OCI-LY7 (cell line): ENCODE measurements at regions not wholly inside any gene's neighbourhood (a gene's known extent, or its start where the extent isn't known, plus 50 kb on each side); places are given as distances from the start of the nearest gene placed in this dataset.

Source experiments
- EZH2phosphoT487 ChIP-seq: fragments of 200-600 bp; sonication (generic); IDR thresholded peaks from 2 replicates; pipeline ENCODE4 v1.6.1; 2018; ENCODE audit warnings: low read depth, borderline replicate concordance, mild to moderate bottlenecking, mixed run types, antibody characterized with exemption, low read length, moderate library complexity, mixed read lengths
- TF ChIP-seq, protein P1 (sequence below): fragments of 200-600 bp; sonication (generic); conservative IDR thresholded peaks from 2 replicates; pipeline ENCODE4 v1.5.1; 2014; ENCODE audit warnings: mild to moderate bottlenecking, antibody characterized with exemption, low read length, moderate library complexity, mixed read lengths

DNA sequence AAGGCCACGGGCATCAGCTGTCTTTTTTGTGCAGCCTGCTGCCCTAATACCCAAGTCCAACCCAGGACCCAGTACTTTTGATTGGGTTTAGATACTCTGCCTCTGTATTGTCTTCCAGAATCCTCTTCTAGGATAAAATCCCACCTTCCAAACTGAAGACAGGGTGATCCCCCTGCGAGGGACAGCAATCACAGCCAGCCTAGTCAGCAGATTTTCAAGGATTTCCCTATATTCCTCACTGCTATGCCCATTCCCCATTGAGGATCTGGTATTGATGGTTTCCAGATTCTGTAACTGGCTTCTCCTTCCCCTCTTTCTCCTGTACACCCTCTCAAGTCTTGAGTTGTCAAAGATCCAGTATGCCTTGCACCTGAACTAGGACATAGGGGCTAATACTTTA is 389.4 kb downstream of the TRIM36 start:
- TF ChIP-seq, protein P1, sequence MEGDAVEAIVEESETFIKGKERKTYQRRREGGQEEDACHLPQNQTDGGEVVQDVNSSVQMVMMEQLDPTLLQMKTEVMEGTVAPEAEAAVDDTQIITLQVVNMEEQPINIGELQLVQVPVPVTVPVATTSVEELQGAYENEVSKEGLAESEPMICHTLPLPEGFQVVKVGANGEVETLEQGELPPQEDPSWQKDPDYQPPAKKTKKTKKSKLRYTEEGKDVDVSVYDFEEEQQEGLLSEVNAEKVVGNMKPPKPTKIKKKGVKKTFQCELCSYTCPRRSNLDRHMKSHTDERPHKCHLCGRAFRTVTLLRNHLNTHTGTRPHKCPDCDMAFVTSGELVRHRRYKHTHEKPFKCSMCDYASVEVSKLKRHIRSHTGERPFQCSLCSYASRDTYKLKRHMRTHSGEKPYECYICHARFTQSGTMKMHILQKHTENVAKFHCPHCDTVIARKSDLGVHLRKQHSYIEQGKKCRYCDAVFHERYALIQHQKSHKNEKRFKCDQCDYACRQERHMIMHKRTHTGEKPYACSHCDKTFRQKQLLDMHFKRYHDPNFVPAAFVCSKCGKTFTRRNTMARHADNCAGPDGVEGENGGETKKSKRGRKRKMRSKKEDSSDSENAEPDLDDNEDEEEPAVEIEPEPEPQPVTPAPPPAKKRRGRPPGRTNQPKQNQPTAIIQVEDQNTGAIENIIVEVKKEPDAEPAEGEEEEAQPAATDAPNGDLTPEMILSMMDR: no peak
- TF ChIP-seq EZH2phosphoT487: no peak
